ELR (cell line): ENCODE measurements at regions not wholly inside any gene's neighbourhood (a gene's known extent, or its start where the extent isn't known, plus 50 kb on each side); places are given as distances from the start of the nearest gene placed in this dataset.
"Not testable (repeated sequence)": the region's sequence is repeated elsewhere in the genome, so short reads cannot be mapped to it uniquely, and the experiment has no call there.

Source experiments
- DNase-seq: peaks from one replicate; pipeline ENCODE4 v3.0.0-alpha.2; 2015; ENCODE audit warnings: low read depth

GRCh38 chr10:86579883-86580520 is 58.4 kb upstream of the WAPL start:
- DNase-seq = no peak

- no peak for DNase-seq
Observed at GRCh38 chr10:86580521-86580891, 58.9 kb upstream of the WAPL start.

- DNase-seq = no peak
Observed at GRCh38 chr10:86583983-86584382, 62.4 kb upstream of the WAPL start.

- DNase-seq = peak; percentile 77
Observed at GRCh38 chr10:86585037-86585929, 63.7 kb upstream of the WAPL start.

GRCh38 chr10:86586516-86586915 is 64.9 kb upstream of the WAPL start:
- no peak for DNase-seq

GRCh38 chr10:86588781-86589180 is 65.6 kb upstream of the OPN4 start:
- not testable (repeated sequence) for DNase-seq

- no peak for DNase-seq
Observed at GRCh38 chr10:86591436-86591835, 62.9 kb upstream of the OPN4 start.

- peak; percentile 13 for DNase-seq
Observed at GRCh38 chr10:86592413-86592812, 61.9 kb upstream of the OPN4 start.

GRCh38 chr10:86594535-86594934 is 59.8 kb upstream of the OPN4 start:
- DNase-seq = peak; percentile 86

- DNase-seq = no peak
Observed at GRCh38 chr10:86595496-86595895, 58.9 kb upstream of the OPN4 start.

GRCh38 chr10:86596266-86596665 is 58.1 kb upstream of the OPN4 start:
- no peak for DNase-seq

GRCh38 chr10:86597306-86597705 is 57.0 kb upstream of the OPN4 start:
- no peak for DNase-seq

- DNase-seq = no peak
Observed at GRCh38 chr10:86598151-86598550, 56.2 kb upstream of the OPN4 start.

- no peak for DNase-seq
Observed at GRCh38 chr10:86599041-86599440, 55.3 kb upstream of the OPN4 start.

GRCh38 chr10:86599729-86600128 is 54.6 kb upstream of the OPN4 start:
- DNase-seq = no peak

GRCh38 chr10:86600296-86600695 is 54.1 kb upstream of the OPN4 start:
- DNase-seq = no peak

- DNase-seq = no peak
Observed at GRCh38 chr10:86601956-86602602, 52.3 kb upstream of the OPN4 start.

GRCh38 chr10:86603256-86603655 is 51.1 kb upstream of the OPN4 start:
- no peak for DNase-seq
